HG03469 (cell line): ENCODE measurements at regions not wholly inside any gene's neighbourhood (a gene's known extent, or its start where the extent isn't known, plus 50 kb on each side); places are given as distances from the start of the nearest gene placed in this dataset.
"Not testable (repeated sequence)": the region's sequence is repeated elsewhere in the genome, so short reads cannot be mapped to it uniquely, and the experiment has no call there.

Experiments
- ATAC-seq: cut with Tn5 transposase; IDR thresholded peaks from one replicate; pipeline ENCODE4 v1.9.1; 2021; ENCODE audit warnings: mild to moderate bottlenecking, moderate library complexity, moderate number of reproducible peaks; ENCODE audit not compliant: unreplicated experiment

- ATAC-seq: no peak
These were observed 206.4 kb downstream of the LRRK2 start for GRCh38 chr12:40431169-40431568.

GRCh38 chr12:40435251-40435650, 210.5 kb downstream of the LRRK2 start:
- ATAC-seq: no peak

DNA sequence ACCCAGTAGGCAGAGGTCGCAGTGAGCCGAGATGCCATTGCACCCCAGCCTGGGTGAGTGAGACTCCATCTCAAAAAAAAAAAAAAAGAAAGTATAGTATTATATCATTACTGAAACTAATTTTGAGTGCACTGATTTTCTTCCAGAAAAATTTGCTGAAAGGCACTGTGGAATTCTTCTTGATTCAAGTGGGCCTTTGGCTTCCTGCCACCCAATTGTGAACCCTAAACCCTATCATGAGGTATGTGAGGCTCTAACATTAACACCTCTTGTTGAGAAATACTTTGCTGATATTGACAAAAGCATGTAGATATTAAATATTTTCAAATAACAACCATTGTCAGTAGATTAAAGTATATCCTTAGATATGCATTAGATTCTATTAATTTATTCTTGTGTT, 211.2 kb downstream of the LRRK2 start:
- ATAC-seq: no peak

DNA sequence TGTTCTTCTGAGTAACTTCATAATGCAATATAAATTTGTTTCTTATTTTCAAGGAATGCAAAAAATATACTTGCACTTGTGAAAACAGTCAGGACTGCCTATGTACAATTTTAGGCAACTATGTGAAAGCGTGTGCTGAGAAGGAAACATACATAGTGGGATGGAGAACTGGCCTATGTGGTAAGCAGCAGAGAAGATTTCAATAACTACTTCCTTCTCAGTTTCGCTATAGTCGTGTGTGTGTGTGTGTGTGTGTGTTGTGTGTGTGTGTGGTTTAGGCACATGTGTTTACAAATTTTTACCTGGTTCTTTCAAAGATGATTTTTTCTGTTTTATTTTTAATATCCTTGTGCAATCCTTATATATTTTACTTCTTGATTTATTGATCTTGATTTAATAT, 211.8 kb downstream of the LRRK2 start:
- ATAC-seq: no peak

GRCh38 chr12:40439771-40440492, 215.1 kb downstream of the LRRK2 start:
- no peak for ATAC-seq

GRCh38 chr12:40444174-40444573, 219.4 kb downstream of the LRRK2 start:
- ATAC-seq: no peak

- no peak for ATAC-seq
These were observed 221.6 kb downstream of the LRRK2 start for GRCh38 chr12:40446385-40446784.

- ATAC-seq: not testable (repeated sequence)
These were observed 223.7 kb downstream of the LRRK2 start for GRCh38 chr12:40448523-40448922.

DNA sequence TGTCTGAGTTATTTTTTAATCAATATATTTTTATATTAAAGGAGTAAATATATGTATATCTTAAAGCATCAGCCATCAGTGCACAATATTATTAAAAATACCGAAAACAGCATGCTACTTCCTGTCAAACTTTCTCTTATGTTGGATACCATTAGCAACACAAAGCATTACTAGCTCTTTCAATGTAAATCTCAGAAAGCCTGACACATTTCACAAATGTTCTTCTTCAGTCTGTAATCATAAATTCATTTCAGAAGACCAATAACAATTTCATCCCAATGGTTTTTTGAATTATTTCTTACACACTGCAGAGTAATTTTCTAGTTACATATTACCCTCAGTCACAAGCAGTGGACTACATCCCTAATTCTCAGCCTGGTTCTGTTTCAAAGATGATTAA, 226.9 kb downstream of the LRRK2 start:
- ATAC-seq: no peak

- ATAC-seq: no peak
These were observed 228.1 kb upstream of the CNTN1 start for GRCh38 chr12:40464121-40464520.

DNA sequence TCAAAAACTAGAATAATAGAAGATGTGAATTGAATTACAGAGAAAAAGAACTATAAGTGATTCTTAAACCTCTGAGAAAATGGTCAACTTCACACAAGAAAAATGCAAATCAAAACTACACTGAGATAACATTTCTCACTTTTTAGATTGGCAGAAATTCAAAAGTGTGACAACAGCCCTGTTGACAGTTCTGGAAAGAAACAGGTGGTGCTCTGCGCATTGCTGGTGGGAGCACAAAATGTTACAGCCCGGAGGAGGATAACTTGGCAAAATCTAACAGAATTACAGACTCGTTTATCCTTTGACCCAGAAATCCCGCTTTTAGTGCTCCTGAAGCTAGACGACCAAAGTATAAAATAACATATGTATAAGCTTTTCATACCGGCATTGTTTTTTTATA, 222.5 kb upstream of the CNTN1 start:
- no peak for ATAC-seq

GRCh38 chr12:40473962-40474361, 218.3 kb upstream of the CNTN1 start:
- ATAC-seq: no peak

DNA sequence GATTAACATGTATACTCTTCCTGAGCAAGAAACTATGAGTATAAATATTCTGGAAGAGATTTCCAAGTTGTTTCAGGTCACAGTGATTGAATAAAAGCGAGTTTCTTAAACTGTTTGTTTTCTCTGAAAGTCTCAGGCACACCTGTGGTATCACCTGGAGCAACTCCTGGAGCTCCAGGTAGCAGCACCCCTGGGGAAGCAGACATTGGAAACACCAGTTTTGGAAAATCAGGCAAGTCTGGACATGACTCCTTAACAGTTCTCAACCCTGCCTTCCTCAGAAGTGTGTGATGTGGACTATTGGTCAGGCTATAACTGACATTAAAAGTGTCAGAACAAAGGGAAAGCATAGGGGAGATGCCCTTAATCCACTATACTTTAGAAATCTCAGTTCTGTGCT, 217.6 kb upstream of the CNTN1 start:
- no peak for ATAC-seq

DNA sequence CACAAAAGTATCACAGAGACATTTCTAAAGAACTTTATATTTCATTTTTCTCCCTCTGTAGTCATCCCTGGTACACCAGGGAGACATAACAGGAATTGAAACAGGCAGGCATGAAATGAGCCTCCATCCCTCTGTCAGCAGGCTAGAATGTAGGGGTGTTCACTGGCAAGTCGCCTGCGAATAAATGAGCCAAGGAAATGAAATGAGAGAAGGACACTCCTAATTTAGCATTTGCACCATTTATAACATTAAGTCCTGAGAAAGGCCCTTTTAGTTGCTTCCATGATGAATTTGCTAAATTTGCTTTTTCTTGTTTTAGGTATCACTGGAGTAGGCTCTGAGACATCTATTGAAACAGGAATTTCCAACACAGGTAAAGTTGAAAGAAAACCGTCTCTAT, 192.4 kb upstream of the CNTN1 start:
- ATAC-seq: no peak

DNA sequence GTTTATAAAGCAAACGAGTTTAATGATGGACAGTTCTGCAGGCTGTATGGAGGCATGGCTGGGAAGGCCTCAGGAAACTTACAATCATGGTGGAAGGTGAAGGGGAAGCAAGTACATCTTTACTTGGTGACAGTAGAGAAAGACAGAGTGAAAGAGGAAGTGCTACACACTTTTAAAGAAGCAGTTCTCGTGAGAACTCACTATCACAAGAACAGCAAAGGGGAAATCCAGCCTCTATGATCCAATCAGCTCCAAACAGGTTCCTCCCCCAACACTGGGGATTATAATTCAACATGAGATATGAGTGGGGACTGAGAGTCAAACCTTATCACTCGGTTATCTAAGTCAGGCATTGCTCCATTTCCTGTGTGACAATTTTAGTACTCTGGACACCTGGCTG, 189.9 kb upstream of the CNTN1 start:
- ATAC-seq: peak; percentile 69

DNA sequence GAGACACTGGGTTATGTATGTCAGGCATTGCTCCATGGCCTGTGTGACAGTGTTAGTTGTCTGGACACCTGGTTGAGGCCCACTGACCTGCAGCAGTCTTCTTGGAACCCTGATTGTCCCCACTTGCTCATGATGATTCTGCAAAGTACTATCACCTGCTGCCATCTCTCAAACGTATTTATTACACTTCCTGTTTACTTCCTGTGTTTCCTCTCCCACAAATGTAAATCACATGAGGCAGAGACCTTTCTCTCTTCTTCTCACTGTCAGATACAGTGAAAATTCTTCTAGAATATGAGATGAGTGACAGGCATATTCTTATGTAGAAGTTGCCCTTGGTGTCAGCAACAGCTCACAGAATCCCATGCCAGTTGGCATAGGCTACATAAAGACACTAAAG, 186.9 kb upstream of the CNTN1 start:
- ATAC-seq: no peak

DNA sequence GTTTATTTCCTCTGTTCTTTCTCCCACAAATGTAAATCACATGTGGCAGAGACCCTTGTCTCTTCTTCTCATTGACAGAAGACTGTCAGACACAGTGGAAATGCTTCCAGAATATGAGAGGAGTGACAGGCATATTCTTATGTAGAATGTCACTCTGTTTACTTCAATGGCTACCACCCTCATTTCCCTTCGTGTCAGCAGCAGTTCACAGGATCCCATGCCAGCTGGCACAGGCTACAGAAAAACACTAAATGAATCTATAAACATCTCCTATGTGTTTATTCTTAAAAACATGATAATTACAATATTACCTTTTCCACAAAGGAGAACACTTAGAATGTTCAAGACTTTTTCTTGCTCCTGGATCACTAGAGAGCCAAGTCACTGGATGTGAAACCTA, 183.8 kb upstream of the CNTN1 start:
- ATAC-seq: no peak

DNA sequence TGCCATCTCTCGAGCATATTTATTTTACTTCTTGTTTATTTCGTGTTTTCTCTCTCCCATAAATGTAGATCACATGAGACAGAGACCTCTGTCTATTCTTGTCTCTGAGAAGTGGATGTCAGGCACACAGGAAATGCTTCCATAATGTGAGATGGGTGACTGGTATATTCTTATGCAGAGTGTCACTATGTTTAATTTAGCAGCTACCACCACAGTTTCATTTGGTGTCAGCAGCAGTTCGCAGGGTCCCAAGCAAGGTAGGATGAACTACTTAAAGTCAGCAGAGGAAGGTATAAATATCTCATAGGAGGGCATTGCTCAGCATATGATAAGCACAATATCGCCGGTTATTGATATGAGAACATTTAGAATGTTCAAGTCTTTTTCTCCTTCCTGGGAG, 180.9 kb upstream of the CNTN1 start:
- ATAC-seq: peak; percentile 32

DNA sequence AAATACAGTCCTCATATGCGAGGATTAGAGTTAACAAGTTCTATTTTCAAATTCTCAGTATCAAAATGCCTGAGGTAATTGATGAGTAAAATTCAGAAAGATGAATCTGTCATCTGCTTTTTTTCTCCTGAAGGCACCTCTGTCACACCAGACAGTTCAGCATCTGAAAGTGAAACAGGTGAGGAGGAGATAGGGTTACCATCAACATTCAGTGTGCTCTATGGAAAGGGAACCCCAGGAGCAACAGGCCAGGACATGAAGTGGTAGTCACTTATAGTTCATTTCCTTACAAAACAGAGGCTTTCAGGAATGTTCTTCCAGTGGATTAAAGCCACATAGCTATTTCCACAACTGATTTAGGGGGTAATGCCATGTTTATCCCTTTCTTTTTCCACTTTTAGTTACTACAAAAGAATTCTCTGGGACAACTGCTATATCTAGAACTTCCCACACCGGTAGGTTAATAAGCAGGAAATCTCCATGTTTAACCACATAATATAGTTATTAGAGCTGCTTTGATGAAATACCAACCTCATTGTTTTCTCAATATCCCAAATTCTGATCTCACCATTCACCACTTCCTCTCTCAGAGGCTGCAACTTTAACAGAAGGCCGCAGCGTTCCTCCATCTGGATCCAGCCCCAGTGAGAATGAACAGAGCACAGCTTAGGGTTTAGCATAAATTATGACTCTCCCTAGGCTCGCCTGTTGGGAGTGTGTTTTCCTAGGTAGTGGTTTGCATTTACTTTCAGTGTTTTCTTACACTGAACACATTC, 177.0 kb upstream of the CNTN1 start:
- ATAC-seq: peak; percentile 58

- ATAC-seq: no peak
These were observed 169.4 kb upstream of the CNTN1 start for GRCh38 chr12:40522837-40523236.

DNA sequence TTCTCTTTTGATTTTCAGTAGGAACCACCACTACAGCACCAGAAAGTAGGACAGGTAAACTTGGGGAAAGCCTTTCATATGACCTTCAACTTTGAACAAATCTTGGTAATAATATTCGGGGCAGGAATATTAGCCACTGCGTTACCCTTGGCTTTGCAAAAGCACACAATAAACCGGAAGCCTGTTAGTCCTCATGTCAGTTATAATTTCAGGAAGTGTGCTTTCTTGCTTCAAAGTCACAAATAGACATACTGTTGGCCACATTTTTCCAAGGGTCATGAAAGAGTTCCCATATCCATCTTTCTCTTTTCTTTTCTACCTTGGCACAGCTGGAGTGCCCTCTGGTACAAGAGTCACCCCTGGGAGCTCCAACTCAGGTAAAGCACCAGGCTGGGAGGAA, 167.2 kb upstream of the CNTN1 start:
- ATAC-seq: no peak

- no peak for ATAC-seq
These were observed 157.4 kb upstream of the CNTN1 start for GRCh38 chr12:40534828-40535227.
